SK-MEL-5 (cell line): ENCODE measurements at regions not wholly inside any gene's neighbourhood (a gene's known extent, or its start where the extent isn't known, plus 50 kb on each side); places are given as distances from the start of the nearest gene placed in this dataset.
A peak's percentile ranks its signal among the peaks of the same experiment; 100 is the strongest.
"Not testable (repeated sequence)": the region's sequence is repeated elsewhere in the genome, so short reads cannot be mapped to it uniquely, and the experiment has no call there.

Experiments used
- DNase-seq: peaks from one replicate; pipeline ENCODE4 v3.0.0-alpha.2; 2016; ENCODE audit warnings: low read depth, low spot score
- in situ Hi-C: cut with HindIII; loops from 2 replicates; pipeline ENCODE4 v1.10.0; 2016; ENCODE audit warnings: low sequenced_read_pairs, high pct_unique_total_duplicates, low pct_unique_long_range_greater_than_20kb

GRCh38 chr3:127411875-127412274 is 124.0 kb upstream of the PRR20G start:
- DNase-seq, in situ Hi-C loops: not testable (repeated sequence)

GRCh38 chr3:127411083-127411727 is 123.4 kb upstream of the PRR20G start:
- no peak for DNase-seq
- in situ Hi-C loops, result no loop called here

GRCh38 chr3:127410678-127411077 is 122.8 kb upstream of the PRR20G start:
- DNase-seq, result no peak
- in situ Hi-C loops, result no loop called here

- in situ Hi-C loops, result no loop called here
- no peak for DNase-seq
These were observed 122.3 kb upstream of the PRR20G start for GRCh38 chr3:127410137-127410488.

- no peak for DNase-seq
- in situ Hi-C loops, result no loop called here
These were observed 121.7 kb upstream of the PRR20G start for GRCh38 chr3:127409421-127410136.

GRCh38 chr3:127408684-127409420 is 121.0 kb upstream of the PRR20G start:
- in situ Hi-C loops, result no loop called here
- no peak for DNase-seq

GRCh38 chr3:127408022-127408683 is 120.3 kb upstream of the PRR20G start:
- no peak for DNase-seq
- in situ Hi-C loops, result no loop called here

GRCh38 chr3:127407026-127407939 is 119.4 kb upstream of the PRR20G start:
- DNase-seq, result no peak
- in situ Hi-C loops, result no loop called here

- DNase-seq, result peak; percentile 49
- in situ Hi-C loops, result no loop called here
These were observed 118.6 kb upstream of the PRR20G start for GRCh38 chr3:127406309-127407025.

GRCh38 chr3:127405791-127406190 is 117.9 kb upstream of the PRR20G start:
- in situ Hi-C loops, result no loop called here
- no peak for DNase-seq

GRCh38 chr3:127405010-127405598 is 117.3 kb upstream of the PRR20G start:
- no peak for DNase-seq
- in situ Hi-C loops, result no loop called here

GRCh38 chr3:127404221-127405009 is 116.6 kb upstream of the PRR20G start:
- in situ Hi-C loops, result no loop called here
- no peak for DNase-seq

GRCh38 chr3:127403795-127404194 is 115.9 kb upstream of the PRR20G start:
- no peak for DNase-seq
- in situ Hi-C loops, result no loop called here

GRCh38 chr3:127399154-127399553 is 111.3 kb upstream of the PRR20G start:
- in situ Hi-C loops, result no loop called here

GRCh38 chr3:127396473-127396872 is 108.6 kb upstream of the PRR20G start:
- in situ Hi-C loops, result no loop called here
- no peak for DNase-seq

More at GRCh38 chr3:127399154-127399553, 111.3 kb upstream of the PRR20G start:
- DNase-seq, result no peak
